HG03103 (cell line): ENCODE measurements at regions not wholly inside any gene's neighbourhood (a gene's known extent, or its start where the extent isn't known, plus 50 kb on each side); places are given as distances from the start of the nearest gene placed in this dataset.

Experiments used
- ATAC-seq: cut with Tn5 transposase; IDR thresholded peaks from one replicate; pipeline ENCODE4 v1.9.1; 2021; ENCODE audit warnings: low read depth; ENCODE audit not compliant: unreplicated experiment

DNA sequence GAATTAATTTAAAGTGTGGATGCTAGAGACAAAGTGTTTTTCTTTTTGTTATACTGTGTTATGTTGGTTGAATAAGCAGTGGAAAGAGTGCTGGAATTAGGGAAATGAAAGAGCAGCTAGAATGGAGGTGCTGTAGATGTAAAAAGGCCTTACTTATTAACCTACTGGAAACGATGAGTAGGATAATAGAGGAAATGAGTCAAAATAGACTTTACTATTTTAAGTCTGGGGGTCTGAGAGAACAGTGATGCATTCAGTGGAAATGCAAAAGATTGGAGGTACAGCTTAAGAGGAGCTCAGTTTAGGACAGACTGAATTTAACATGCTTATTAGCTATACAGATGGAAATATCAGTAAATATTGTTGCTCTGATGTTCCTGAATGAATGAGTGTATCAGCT is 674.0 kb downstream of the OTOL1 start:
- ATAC-seq = no peak

DNA sequence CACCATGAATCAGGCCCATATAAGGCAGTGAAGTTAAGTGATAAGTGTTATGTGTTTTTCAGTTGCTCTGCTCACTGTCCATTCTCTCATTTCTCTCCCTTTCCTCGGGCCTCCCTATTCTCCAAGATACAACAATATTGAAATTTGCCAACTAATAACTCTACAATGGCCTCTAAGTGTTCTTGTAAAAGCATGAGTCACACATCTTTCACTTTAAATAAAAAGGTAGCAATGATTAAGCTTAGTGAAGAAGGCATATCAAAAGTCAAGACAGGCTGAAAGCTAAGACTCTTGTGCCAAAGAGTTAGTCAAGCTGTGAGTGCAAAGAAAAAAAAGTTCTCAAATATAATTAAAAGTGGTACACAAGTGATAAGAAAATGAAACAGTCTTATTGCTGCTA is 675.4 kb downstream of the OTOL1 start:
- no peak for ATAC-seq

GRCh38 chr3:162175145-162175544 is 678.5 kb downstream of the OTOL1 start:
- ATAC-seq = no peak

DNA sequence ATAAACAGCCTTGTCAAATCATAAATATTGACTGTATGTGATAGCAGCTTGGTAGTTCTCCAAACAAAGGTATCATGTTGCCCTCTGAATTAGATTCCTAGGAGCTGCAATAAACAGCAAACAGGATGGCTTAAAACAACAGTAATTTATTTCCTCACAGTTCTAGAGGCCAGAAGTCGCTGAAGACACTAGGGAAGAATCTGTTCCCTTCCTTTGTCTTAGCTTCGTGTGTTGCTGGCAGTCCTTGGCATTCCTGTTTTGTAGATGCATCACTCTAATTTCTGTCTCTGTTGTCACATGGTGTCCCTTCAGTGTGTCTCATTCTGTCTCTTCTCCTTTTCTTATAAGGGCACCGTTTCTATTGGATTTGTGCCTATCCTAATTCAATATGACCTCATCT is 679.3 kb downstream of the OTOL1 start:
- ATAC-seq = no peak

- ATAC-seq = no peak
Observed at GRCh38 chr3:162183440-162183839, 686.8 kb downstream of the OTOL1 start.

DNA sequence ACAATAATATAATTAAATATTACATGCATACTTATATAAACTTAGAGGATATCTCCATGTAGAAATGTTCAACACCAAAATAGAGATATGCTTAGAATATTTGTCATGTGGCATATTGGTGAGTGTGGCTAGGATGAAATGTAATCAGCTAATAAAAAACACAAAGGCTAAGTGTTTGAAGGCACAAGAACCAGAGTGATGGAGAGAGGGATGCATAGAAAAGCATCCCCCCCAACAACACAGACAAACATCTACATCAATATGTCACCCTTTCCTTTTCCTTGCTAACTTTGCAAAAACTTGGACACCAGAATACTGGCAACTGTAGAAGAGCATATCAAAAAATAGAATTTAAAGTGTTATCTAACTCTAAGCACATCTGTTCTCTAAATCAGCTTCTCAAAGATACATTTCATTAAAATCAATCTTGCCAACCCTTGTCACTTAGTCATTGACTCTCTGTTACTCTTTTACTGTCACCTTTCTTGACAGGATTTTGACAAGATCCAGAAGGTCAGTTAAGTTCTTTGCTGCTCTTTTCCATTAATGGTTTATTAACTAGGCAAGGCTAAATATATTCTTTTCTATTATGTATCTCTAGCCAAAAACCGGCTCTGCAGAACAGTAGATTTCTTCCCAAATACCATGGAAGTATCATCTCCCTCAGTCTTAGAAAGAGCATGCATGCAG is 695.9 kb downstream of the OTOL1 start:
- ATAC-seq = no peak

GRCh38 chr3:162193148-162194095 is 696.8 kb downstream of the OTOL1 start:
- no peak for ATAC-seq

GRCh38 chr3:162195147-162195546 is 698.5 kb downstream of the OTOL1 start:
- no peak for ATAC-seq

- ATAC-seq = no peak
Observed at GRCh38 chr3:162196964-162197363, 700.4 kb downstream of the OTOL1 start.

DNA sequence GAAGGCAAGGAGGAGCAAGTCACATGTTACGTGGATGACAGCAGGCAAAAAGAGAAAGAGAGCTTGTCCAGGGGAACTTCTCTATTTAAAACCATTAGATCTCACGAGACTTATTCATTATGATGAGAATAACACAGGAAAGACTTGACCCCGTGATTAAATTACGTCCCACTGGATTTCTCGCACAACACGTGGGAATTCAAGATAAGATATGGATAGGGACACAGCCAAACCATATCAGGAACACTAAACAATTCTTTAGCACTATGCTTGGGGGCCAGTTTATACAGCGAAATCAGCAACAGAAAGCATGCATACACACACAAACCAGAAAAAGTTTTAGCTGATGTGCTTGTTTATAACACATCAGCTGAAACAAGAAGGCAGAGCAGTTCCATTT is 704.2 kb downstream of the OTOL1 start:
- ATAC-seq = no peak

GRCh38 chr3:162206648-162207047 is 710.0 kb downstream of the OTOL1 start:
- ATAC-seq = no peak

GRCh38 chr3:162211470-162211869 is 714.9 kb downstream of the OTOL1 start:
- no peak for ATAC-seq

DNA sequence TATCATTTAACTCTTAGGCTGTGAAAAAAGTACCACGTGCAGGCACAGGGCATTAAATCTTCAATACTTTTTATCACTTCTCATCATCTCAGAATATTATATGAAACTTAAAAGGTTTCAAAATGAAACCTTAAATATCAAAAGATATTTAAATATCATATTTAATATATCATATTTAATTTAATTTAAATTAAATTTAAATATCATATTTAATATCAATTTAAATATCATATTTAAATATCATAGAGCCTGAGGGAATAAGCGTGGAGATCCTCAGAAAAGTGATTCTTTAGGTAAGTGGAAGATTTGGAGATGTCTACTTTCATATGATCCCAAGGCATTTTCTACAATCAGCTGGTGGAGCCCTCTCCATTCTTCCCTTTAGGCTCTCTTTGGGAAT is 716.6 kb downstream of the OTOL1 start:
- ATAC-seq = no peak

GRCh38 chr3:162213956-162214355 is 717.3 kb downstream of the OTOL1 start:
- ATAC-seq = no peak

GRCh38 chr3:162217647-162218046 is 721.0 kb downstream of the OTOL1 start:
- ATAC-seq = no peak

DNA sequence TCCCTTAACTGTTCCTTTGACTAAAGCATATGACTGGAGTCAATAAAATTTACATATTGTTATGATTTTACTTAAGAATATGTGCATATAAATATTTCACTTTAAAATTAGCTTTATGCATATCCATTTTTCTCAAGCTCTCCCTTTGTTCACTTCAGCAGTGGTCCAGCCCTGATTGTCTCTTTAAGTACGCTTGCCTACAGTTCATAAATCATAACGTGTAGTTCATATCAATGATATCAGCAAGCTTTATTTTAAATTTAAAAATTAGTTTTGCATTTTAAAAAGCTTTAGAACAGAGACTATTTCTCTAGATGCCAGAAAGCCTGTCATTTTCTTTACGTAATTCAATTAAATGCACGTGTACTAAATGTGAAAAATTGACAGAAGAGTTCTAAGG is 721.9 kb downstream of the OTOL1 start:
- no peak for ATAC-seq

GRCh38 chr3:162224746-162225145 is 728.1 kb downstream of the OTOL1 start:
- ATAC-seq = no peak

GRCh38 chr3:162236949-162237348 is 740.3 kb downstream of the OTOL1 start:
- ATAC-seq = no peak

GRCh38 chr3:162250782-162251181 is 754.2 kb downstream of the OTOL1 start:
- no peak for ATAC-seq

GRCh38 chr3:162262129-162262528 is 765.5 kb downstream of the OTOL1 start:
- no peak for ATAC-seq

GRCh38 chr3:162263596-162263995 is 767.0 kb downstream of the OTOL1 start:
- ATAC-seq = no peak
